DND-41 (cell line): ENCODE measurements at regions not wholly inside any gene's neighbourhood (a gene's known extent, or its start where the extent isn't known, plus 50 kb on each side); places are given as distances from the start of the nearest gene placed in this dataset.

ENCODE experiments used
- ATAC-seq: fragments of 200-7000 bp; cut with Tn5 transposase; 3 replicates; pipeline ENCODE4 v1.9.1; 2021; ENCODE audit warnings: low read depth; ENCODE audit not compliant: insufficient read depth
- DNase-seq: peaks from one replicate; pipeline ENCODE4 v3.0.0-alpha.2; 2020
- H2AFZ ChIP-seq: 2 replicates; pipeline ENCODE4 v1.6.0; 2012; ENCODE audit warnings: low read depth, low read length
- H3K27ac ChIP-seq: 2 replicates; pipeline ENCODE4 v1.5.1; 2012; ENCODE audit warnings: low read length, inconsistent platforms
- H3K27me3 ChIP-seq: fragments of 200-600 bp; sonication (generic); 2 replicates; pipeline ENCODE4 v1.6.0; 2012; ENCODE audit warnings: low read length, mild to moderate bottlenecking, inconsistent platforms; ENCODE audit not compliant: insufficient read depth, poor library complexity
- H3K36me3 ChIP-seq: 2 replicates; pipeline ENCODE4 v1.5.1; 2012; ENCODE audit warnings: low read length, inconsistent platforms; ENCODE audit not compliant: insufficient read depth
- H3K4me1 ChIP-seq: 2 replicates; pipeline ENCODE4 v1.5.1; 2012; ENCODE audit warnings: mild to moderate bottlenecking, low read length; ENCODE audit not compliant: insufficient read depth
- H3K4me2 ChIP-seq: 2 replicates; pipeline ENCODE4 v1.6.0; 2012; ENCODE audit warnings: mild to moderate bottlenecking, moderate library complexity, low read length, inconsistent platforms; ENCODE audit not compliant: insufficient read depth
- H3K4me3 ChIP-seq, 2 experiments: fragments of 200-600 bp in 1 of 2; shearing (Covaris generic) in 1 of 2; 2 replicates each; pipeline ENCODE4 v1.5.1; 2012 to 2016; ENCODE audit warnings: inconsistent platforms in 2 of 2, low read length in 2 of 2, mild to moderate bottlenecking in 2 of 2, low read depth in 1 of 2, moderate library complexity in 1 of 2
- H3K79me2 ChIP-seq: 2 replicates; pipeline ENCODE4 v1.6.0; 2012; ENCODE audit warnings: low read length, inconsistent platforms; ENCODE audit not compliant: insufficient read depth
- H3K9ac ChIP-seq: 2 replicates; pipeline ENCODE4 v1.6.0; 2012; ENCODE audit warnings: low read depth, mild to moderate bottlenecking, inconsistent platforms, low read length, moderate library complexity
- H3K9me3 ChIP-seq: 2 replicates; pipeline ENCODE4 v1.5.1; 2012; ENCODE audit warnings: low read length, moderate library complexity, mild to moderate bottlenecking, inconsistent platforms; ENCODE audit not compliant: insufficient read depth, severe bottlenecking
- H4K20me1 ChIP-seq: 2 replicates; pipeline ENCODE4 v1.6.0; 2012; ENCODE audit warnings: low read length; ENCODE audit not compliant: insufficient read depth
- CTCF ChIP-seq: IDR thresholded peaks from 2 replicates; pipeline ENCODE4 v1.5.1; 2012; ENCODE audit warnings: borderline replicate concordance, low read length, moderate library complexity, mild to moderate bottlenecking; ENCODE audit not compliant: poor library complexity, severe bottlenecking; ENCODE audit errors: extremely low read depth
- EZH2 ChIP-seq: IDR thresholded peaks from 3 replicates; pipeline ENCODE4 v1.6.1; 2012; ENCODE audit warnings: borderline replicate concordance, low read depth, mild to moderate bottlenecking, moderate library complexity, low read length, inconsistent platforms; ENCODE audit not compliant: severe bottlenecking

GRCh38 chrX:110955706-110956105 lies 140.3 kb upstream of the PAK3 start:
- H3K36me3 ChIP-seq = no peaks in the 10 kb centered on the region
- no peaks in the 10 kb centered on the region for H4K20me1 ChIP-seq
- no peak overlapping the region for H3K9ac ChIP-seq
- DNase-seq (no peak), ATAC-seq (no peak)
- no peak overlapping the region for H3K4me3 ChIP-seq
- no peak overlapping the region for H3K27ac ChIP-seq
- no peak overlapping the region for H3K4me2 ChIP-seq
- H3K79me2 ChIP-seq = no peaks in the 10 kb centered on the region
- H3K27me3 ChIP-seq = no peaks in the 10 kb centered on the region
- no peaks in the 10 kb centered on the region for H3K9me3 ChIP-seq
- H2AFZ ChIP-seq = no peak overlapping the region
- TF ChIP-seq CTCF = no peak
- H3K4me1 ChIP-seq = no peaks in the 10 kb centered on the region

- no peak overlapping the region for H3K9ac ChIP-seq
- H3K4me3 ChIP-seq = no peak overlapping the region
- no peak overlapping the region for H3K27ac ChIP-seq
- no peaks in the 10 kb centered on the region for H4K20me1 ChIP-seq
- no peaks in the 10 kb centered on the region for H3K9me3 ChIP-seq
- H3K4me2 ChIP-seq = no peak overlapping the region
- no peaks in the 10 kb centered on the region for H3K36me3 ChIP-seq
- TF ChIP-seq CTCF (no peak), EZH2 (no peak)
- H2AFZ ChIP-seq = no peak overlapping the region
- no peak for ATAC-seq
- no peaks in the 10 kb centered on the region for H3K4me1 ChIP-seq
- DNase-seq = no peak
- no peaks in the 10 kb centered on the region for H3K79me2 ChIP-seq
- no peaks in the 10 kb centered on the region for H3K27me3 ChIP-seq
Observed at GRCh38 chrX:110954428-110955100, 141.4 kb upstream of the PAK3 start.

DNA sequence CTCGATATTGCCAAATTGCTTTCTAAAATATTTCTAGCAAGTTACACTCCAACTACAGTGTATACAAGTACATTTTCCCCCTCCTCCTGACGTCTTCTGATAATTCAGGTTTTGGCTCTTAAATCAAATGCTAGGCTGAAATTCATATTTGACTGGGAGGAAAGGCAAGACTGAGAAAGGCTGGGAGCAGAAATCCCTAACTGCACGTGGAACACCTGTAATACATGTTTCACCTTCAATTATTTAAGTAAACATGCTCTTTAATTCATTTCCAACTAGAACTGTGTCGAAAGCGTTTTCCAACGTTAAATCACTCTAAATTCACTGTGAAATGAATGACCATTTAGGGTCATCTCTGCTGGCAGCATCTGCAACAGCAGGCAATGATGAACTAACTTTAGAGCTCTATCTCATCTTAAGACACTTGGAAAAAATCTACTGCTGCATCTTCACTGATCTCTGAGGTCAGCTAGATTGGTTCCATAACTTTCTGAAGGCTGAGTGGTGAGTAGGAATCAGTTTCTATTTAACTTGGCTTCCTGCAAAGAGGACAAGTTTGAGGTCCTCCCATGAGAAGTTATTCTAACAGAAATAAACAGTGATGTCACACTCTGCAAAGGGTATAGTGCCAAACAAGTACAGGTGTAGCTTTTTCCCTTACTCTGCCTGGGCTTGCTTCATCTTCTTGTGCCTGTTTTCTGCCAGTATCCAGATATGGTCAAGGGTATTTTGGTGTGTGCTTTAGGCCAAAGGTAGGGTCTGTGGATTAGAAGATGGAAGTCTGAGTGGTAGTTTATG lies 144.3 kb upstream of the PAK3 start:
- Histone ChIP-seq H3K4me3 (no peak overlapping the region), H3K27ac (no peak overlapping the region), H3K79me2 (no peaks in the 10 kb centered on the region), H2AFZ (no peak overlapping the region), H3K9ac (no peak overlapping the region), H3K27me3 (no peaks in the 10 kb centered on the region), H3K36me3 (no peaks in the 10 kb centered on the region), H3K4me2 (no peak overlapping the region), H3K4me1 (no peaks in the 10 kb centered on the region), H3K9me3 (no peaks in the 10 kb centered on the region), H4K20me1 (no peaks in the 10 kb centered on the region)
- TF ChIP-seq CTCF (no peak), EZH2 (no peak)
- DNase-seq (no peak), ATAC-seq (no peak)
